ENCODE measurements at regions not wholly inside any gene's neighbourhood (a gene's known extent, or its start where the extent isn't known, plus 50 kb on each side); places are given as distances from the start of the nearest gene placed in this dataset.

GRCh38 chr10:65581426-65582026 lies 1344.3 kb upstream of the LRRTM3 start:
- H3K27me3 Mint-ChIP-seq (ENCODE audit: low read depth), result no peaks in the 10 kb centered on the region
- H3K4me3 Mint-ChIP-seq, result no peak overlapping the region

GRCh38 chr10:65602182-65602865 lies 1323.5 kb upstream of the LRRTM3 start:
- DNase-seq (ENCODE audit: low spot score in 2 of 2, unreplicated experiment in 2 of 2), result no peak
- no peak overlapping the region for H3K4me3 Mint-ChIP-seq

More at GRCh38 chr10:65581426-65582026, 1344.3 kb upstream of the LRRTM3 start:
- TF ChIP-seq CTCF (IDR thresholded peaks at IDR 0.05; ENCODE audit: unreplicated experiment), result no peak
- no peaks in the 10 kb centered on the region for H3K4me1 Mint-ChIP-seq
- H3K36me3 Mint-ChIP-seq, result peaks cover 51% of the 10 kb centered on the region
- no peak overlapping the region for H3K27ac Mint-ChIP-seq
- H3K9me3 Mint-ChIP-seq, result peaks cover 48% of the 10 kb centered on the region
- DNase-seq (ENCODE audit: low spot score in 2 of 2, unreplicated experiment in 2 of 2), result no peak

GRCh38 chr10:65611592-65611991 lies 1314.2 kb upstream of the LRRTM3 start:
- peaks cover 32% of the 10 kb centered on the region for H3K9me3 Mint-ChIP-seq
- H3K4me1 Mint-ChIP-seq, result no peaks in the 10 kb centered on the region
- no peak overlapping the region for H3K27ac Mint-ChIP-seq
- H3K36me3 Mint-ChIP-seq, result peaks cover 29% of the 10 kb centered on the region
- no peak overlapping the region for H3K4me3 Mint-ChIP-seq
- no peak for TF ChIP-seq CTCF (IDR thresholded peaks at IDR 0.05; ENCODE audit: unreplicated experiment)
- no peaks in the 10 kb centered on the region for H3K27me3 Mint-ChIP-seq (ENCODE audit: low read depth)
- DNase-seq (ENCODE audit: low spot score in 2 of 2, unreplicated experiment in 2 of 2), result no peak

More at GRCh38 chr10:65602182-65602865, 1323.5 kb upstream of the LRRTM3 start:
- no peak for TF ChIP-seq CTCF (IDR thresholded peaks at IDR 0.05; ENCODE audit: unreplicated experiment)
- H3K9me3 Mint-ChIP-seq, result peaks cover 38% of the 10 kb centered on the region
- H3K4me1 Mint-ChIP-seq, result no peaks in the 10 kb centered on the region
- H3K27ac Mint-ChIP-seq, result no peak overlapping the region
- no peaks in the 10 kb centered on the region for H3K27me3 Mint-ChIP-seq (ENCODE audit: low read depth)
- peaks cover 48% of the 10 kb centered on the region for H3K36me3 Mint-ChIP-seq

- H3K36me3 Mint-ChIP-seq, result peaks cover 35% of the 10 kb centered on the region
- no peak for TF ChIP-seq CTCF (IDR thresholded peaks at IDR 0.05; ENCODE audit: unreplicated experiment)
- H3K9me3 Mint-ChIP-seq, result peaks cover 32% of the 10 kb centered on the region
- no peak overlapping the region for H3K4me3 Mint-ChIP-seq
- no peak for DNase-seq (ENCODE audit: low spot score in 2 of 2, unreplicated experiment in 2 of 2)
- no peaks in the 10 kb centered on the region for H3K27me3 Mint-ChIP-seq (ENCODE audit: low read depth)
- H3K27ac Mint-ChIP-seq, result no peak overlapping the region
- H3K4me1 Mint-ChIP-seq, result no peaks in the 10 kb centered on the region
These were observed 1310.8 kb upstream of the LRRTM3 start for GRCh38 chr10:65614956-65615565.

- Mint-ChIP-seq H3K4me3 (no peak overlapping the region), H3K36me3 (peaks cover 37% of the 10 kb centered on the region), H3K9me3 (peaks cover 25% of the 10 kb centered on the region), H3K27me3 (ENCODE audit: low read depth) (no peaks in the 10 kb centered on the region), H3K4me1 (no peaks in the 10 kb centered on the region), H3K27ac (no peak overlapping the region)
- no peak for TF ChIP-seq CTCF (IDR thresholded peaks at IDR 0.05; ENCODE audit: unreplicated experiment)
- DNase-seq (ENCODE audit: low spot score in 2 of 2, unreplicated experiment in 2 of 2), result no peak
These were observed 1307.7 kb upstream of the LRRTM3 start for GRCh38 chr10:65618126-65618525.

All from mesothelial cell of epicardium (in vitro differentiated cells).